AG04450 (cell line): ENCODE measurements at regions not wholly inside any gene's neighbourhood (a gene's known extent, or its start where the extent isn't known, plus 50 kb on each side); places are given as distances from the start of the nearest gene placed in this dataset.

Experiments
- CTCF ChIA-PET: fragments of 300-600, 350-600 bp; formaldehyde crosslinking; extraction: SDS; loops from one replicate; lab custom pipeline; 2022; ENCODE audit warnings: antibody characterized with exemption, inconsistent platforms; lab: Charles Lee
- POLR2A ChIA-PET: fragments of 350-600 bp; formaldehyde crosslinking; extraction: SDS; loops from one replicate; lab custom pipeline; 2021; ENCODE audit warnings: antibody characterized with exemption, inconsistent platforms; lab: Yijun Ruan, JAX
- DNase-seq: peaks from one replicate; pipeline ENCODE4 v3.0.0-alpha.2; 2011; ENCODE audit warnings: low read depth, low spot score
- H3K27ac ChIP-seq: one replicate; pipeline ENCODE4 v1.5.1; 2012; ENCODE audit warnings: low read depth, low read length, control low read depth
- H3K27me3 ChIP-seq: one replicate; pipeline ENCODE4 v1.6.0; 2012; ENCODE audit warnings: low read length; ENCODE audit not compliant: control insufficient read depth, insufficient read depth
- H3K4me3 ChIP-seq: 2 replicates; pipeline ENCODE4 v1.5.1; 2011; ENCODE audit warnings: mild to moderate bottlenecking, low read depth, low read length, control low read depth
- H3K9me3 ChIP-seq: 2 replicates; pipeline ENCODE4 v1.5.1; 2012; ENCODE audit warnings: low read length; ENCODE audit not compliant: control insufficient read depth, insufficient read depth
- CTCF ChIP-seq: IDR thresholded peaks from 2 replicates; pipeline ENCODE4 v1.5.1; 2011; ENCODE audit warnings: low read depth, low read length, control low read depth, inconsistent platforms

- peaks cover 52% of the 10 kb centered on the region for H3K9me3 ChIP-seq
- no peaks in the 10 kb centered on the region for H3K27me3 ChIP-seq
- TF ChIP-seq CTCF: no peak
- ChIA-PET POLR2A (no interaction called here), CTCF (no interaction called here)
- no peak overlapping the region for H3K4me3 ChIP-seq
- H3K27ac ChIP-seq: no peak overlapping the region
- no peak for DNase-seq
Measured at GRCh38 chr18:77820472-77820871, 570.8 kb downstream of the GALR1 start.

- no peak for DNase-seq
- H3K27me3 ChIP-seq: no peaks in the 10 kb centered on the region
- ChIA-PET POLR2A (no interaction called here), CTCF (no interaction called here)
- H3K27ac ChIP-seq: no peak overlapping the region
- peaks cover 43% of the 10 kb centered on the region for H3K9me3 ChIP-seq
- H3K4me3 ChIP-seq: no peak overlapping the region
- TF ChIP-seq CTCF: no peak
Measured at GRCh38 chr18:77821892-77822291, 572.2 kb downstream of the GALR1 start.

- TF ChIP-seq CTCF: no peak
- no peak for DNase-seq
- Histone ChIP-seq H3K4me3 (no peak overlapping the region), H3K27me3 (no peaks in the 10 kb centered on the region), H3K27ac (no peak overlapping the region), H3K9me3 (peaks cover 43% of the 10 kb centered on the region)
- ChIA-PET POLR2A (no interaction called here), CTCF (no interaction called here)
Measured at GRCh38 chr18:77822632-77823031, 573.0 kb downstream of the GALR1 start.

GRCh38 chr18:77833807-77834206 is 584.2 kb downstream of the GALR1 start:
- no peaks in the 10 kb centered on the region for H3K27me3 ChIP-seq
- no peak overlapping the region for H3K27ac ChIP-seq
- no peak for TF ChIP-seq CTCF
- peaks cover 19% of the 10 kb centered on the region for H3K9me3 ChIP-seq
- DNase-seq: no peak
- H3K4me3 ChIP-seq: no peak overlapping the region
- CTCF ChIA-PET: no interaction called here
- POLR2A ChIA-PET: no interaction called here

- ChIA-PET POLR2A (no interaction called here), CTCF (no interaction called here)
- no peak for TF ChIP-seq CTCF
- H3K4me3 ChIP-seq: no peak overlapping the region
- H3K27me3 ChIP-seq: no peaks in the 10 kb centered on the region
- no peak overlapping the region for H3K27ac ChIP-seq
- H3K9me3 ChIP-seq: peaks cover 25% of the 10 kb centered on the region
- DNase-seq: no peak
Measured at GRCh38 chr18:77851802-77852201, 602.2 kb downstream of the GALR1 start.
